ENCODE measurements at regions not wholly inside any gene's neighbourhood (a gene's known extent, or its start where the extent isn't known, plus 50 kb on each side); places are given as distances from the start of the nearest gene placed in this dataset.
A peak's percentile ranks its signal among the peaks of the same experiment; 100 is the strongest.

DNA sequence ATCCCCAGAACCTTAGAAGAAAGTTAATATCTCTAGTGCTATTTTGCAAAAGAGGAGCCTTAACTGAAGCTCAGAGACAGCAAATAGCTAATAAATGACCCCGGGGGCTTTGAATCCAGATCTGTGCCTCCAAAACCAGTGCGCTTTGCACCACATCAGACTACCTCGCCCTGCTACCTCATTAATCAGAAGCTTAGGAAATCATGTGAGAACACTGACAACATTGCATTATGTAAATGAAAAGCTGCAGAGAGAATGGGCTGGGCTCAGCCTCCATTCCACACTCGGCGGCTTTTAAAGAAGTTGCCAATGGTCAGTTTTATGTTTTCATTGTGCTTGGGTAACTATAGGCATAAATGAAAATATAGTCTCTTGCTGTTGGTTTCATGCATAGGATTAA, 54.0 kb upstream of the STMND1 start:
- Histone ChIP-seq H3K9me3 (ENCODE audit: control insufficient read depth in 2 of 2, low read length in 2 of 2) (no peaks in the 10 kb centered on the region), H3K27ac (ENCODE audit: insufficient read depth, low read length, poor library complexity, severe bottlenecking) (no peak overlapping the region), H3K4me3 (ENCODE audit: low read depth, low read length) (no peak overlapping the region), H3K27me3 (ENCODE audit: control insufficient read depth, insufficient read depth, low read length) (peaks cover 17% of the 10 kb centered on the region), H3K36me3 (ENCODE audit: control insufficient read depth, insufficient read depth, low read length) (no peaks in the 10 kb centered on the region), H3K4me1 (ENCODE audit: control insufficient read depth, insufficient read depth, low read length, poor library complexity, severe bottlenecking) (no peaks in the 10 kb centered on the region)
- no peak for ATAC-seq (ENCODE audit: low read depth in 2 of 2)
- H3K4me1 Mint-ChIP-seq = no peaks in the 10 kb centered on the region
- H3K9me3 Mint-ChIP-seq = peaks cover 0 to 7% (median 0%) of the 10 kb centered on the region in 7 donors
- no peak overlapping the region for H3K4me3 Mint-ChIP-seq
- H3K27ac Mint-ChIP-seq = no peak overlapping the region
- no peak for DNase-seq
- H3K36me3 Mint-ChIP-seq = no peaks in the 10 kb centered on the region
- H3K27me3 Mint-ChIP-seq = peaks cover 24% of the 10 kb centered on the region

DNA sequence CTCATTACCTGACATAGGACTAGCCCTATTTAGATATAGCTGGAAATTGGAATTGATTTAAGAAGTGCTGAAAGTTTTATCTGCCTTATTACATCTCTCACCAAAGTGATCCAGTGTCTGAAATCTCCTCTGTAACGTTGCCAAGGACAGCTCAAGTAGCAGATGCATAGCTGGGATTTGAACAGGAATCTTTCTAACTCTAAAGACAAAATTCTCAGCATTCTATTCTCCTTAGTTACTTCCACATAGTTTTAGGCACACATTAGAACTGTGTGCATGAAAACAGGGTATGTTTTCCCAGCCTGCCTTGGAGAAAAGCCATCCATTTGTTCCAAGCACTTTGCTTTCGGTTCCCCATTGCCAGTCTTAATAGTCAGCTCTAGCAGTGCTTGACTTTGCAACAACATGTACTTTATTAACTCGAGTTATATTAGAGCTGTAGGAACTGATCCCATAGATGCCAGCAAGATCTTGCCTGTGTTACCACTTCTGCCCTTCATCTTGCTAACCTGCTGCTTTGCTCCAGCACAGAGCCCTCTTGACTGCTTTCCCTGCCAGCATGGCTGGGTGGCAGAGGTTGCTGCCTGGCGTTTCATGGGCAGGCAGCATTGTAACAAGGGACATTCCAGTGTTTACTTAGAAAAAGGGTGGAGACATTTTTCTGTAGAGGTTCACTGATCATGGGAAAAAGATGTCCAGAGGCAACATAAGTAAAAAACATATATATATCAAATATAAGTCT, 56.1 kb upstream of the STMND1 start:
- H3K9me3 ChIP-seq (ENCODE audit: control insufficient read depth in 2 of 2, low read length in 2 of 2) = no peaks in the 10 kb centered on the region
- Mint-ChIP-seq H3K4me1 (no peaks in the 10 kb centered on the region), H3K27me3 (peaks cover 25% of the 10 kb centered on the region), H3K36me3 (no peaks in the 10 kb centered on the region), H3K27ac (no peak overlapping the region), H3K9me3 (peaks cover 0 to 6% (median 0%) of the 10 kb centered on the region in 7 donors), H3K4me3 (no peak overlapping the region)
- H3K36me3 ChIP-seq (ENCODE audit: control insufficient read depth, insufficient read depth, low read length) = no peaks in the 10 kb centered on the region
- ATAC-seq (ENCODE audit: low read depth in 2 of 2) (no peak), DNase-seq (no peak)
- H3K4me3 ChIP-seq (ENCODE audit: low read depth, low read length) = no peak overlapping the region
- no peak overlapping the region for H3K27ac ChIP-seq (ENCODE audit: insufficient read depth, low read length, poor library complexity, severe bottlenecking)
- H3K27me3 ChIP-seq (ENCODE audit: control insufficient read depth, insufficient read depth, low read length) = peaks cover 23% of the 10 kb centered on the region
- no peaks in the 10 kb centered on the region for H3K4me1 ChIP-seq (ENCODE audit: control insufficient read depth, insufficient read depth, low read length, poor library complexity, severe bottlenecking)

DNA sequence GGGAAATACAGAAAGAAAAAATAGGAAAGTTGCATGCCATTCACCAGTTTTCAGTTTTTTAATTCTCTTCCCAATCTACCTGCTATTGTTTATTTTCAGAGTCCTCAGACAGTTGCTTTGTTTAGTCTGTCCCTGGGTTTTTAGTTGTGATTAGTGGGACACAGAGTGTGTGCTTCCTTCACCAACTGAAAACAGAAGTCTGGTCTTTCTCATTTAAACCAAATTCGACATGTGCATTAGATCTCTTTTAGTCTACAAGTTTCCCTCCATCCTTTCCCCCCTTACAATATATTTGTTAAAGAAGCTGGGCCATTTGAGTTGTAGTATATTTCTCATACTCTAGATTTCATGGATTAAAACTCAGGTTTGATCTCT, 58.7 kb upstream of the STMND1 start:
- no peak for DNase-seq
- Mint-ChIP-seq H3K27me3 (peaks cover 22% of the 10 kb centered on the region), H3K4me1 (no peaks in the 10 kb centered on the region), H3K36me3 (no peaks in the 10 kb centered on the region), H3K4me3 (peak overlapping the region in 1 of 4 donors; percentile 66), H3K9me3 (peaks cover 0 to 3% (median 0%) of the 10 kb centered on the region in 7 donors), H3K27ac (no peak overlapping the region)
- ATAC-seq (ENCODE audit: low read depth in 2 of 2) = no peak
- H3K36me3 ChIP-seq (ENCODE audit: control insufficient read depth, insufficient read depth, low read length) = no peaks in the 10 kb centered on the region
- no peaks in the 10 kb centered on the region for H3K9me3 ChIP-seq (ENCODE audit: control insufficient read depth in 2 of 2, low read length in 2 of 2)
- peaks cover 23% of the 10 kb centered on the region for H3K27me3 ChIP-seq (ENCODE audit: control insufficient read depth, insufficient read depth, low read length)
- H3K4me1 ChIP-seq (ENCODE audit: control insufficient read depth, insufficient read depth, low read length, poor library complexity, severe bottlenecking) = no peaks in the 10 kb centered on the region
- H3K27ac ChIP-seq (ENCODE audit: insufficient read depth, low read length, poor library complexity, severe bottlenecking) = no peak overlapping the region
- no peak overlapping the region for H3K4me3 ChIP-seq (ENCODE audit: low read depth, low read length)

DNA sequence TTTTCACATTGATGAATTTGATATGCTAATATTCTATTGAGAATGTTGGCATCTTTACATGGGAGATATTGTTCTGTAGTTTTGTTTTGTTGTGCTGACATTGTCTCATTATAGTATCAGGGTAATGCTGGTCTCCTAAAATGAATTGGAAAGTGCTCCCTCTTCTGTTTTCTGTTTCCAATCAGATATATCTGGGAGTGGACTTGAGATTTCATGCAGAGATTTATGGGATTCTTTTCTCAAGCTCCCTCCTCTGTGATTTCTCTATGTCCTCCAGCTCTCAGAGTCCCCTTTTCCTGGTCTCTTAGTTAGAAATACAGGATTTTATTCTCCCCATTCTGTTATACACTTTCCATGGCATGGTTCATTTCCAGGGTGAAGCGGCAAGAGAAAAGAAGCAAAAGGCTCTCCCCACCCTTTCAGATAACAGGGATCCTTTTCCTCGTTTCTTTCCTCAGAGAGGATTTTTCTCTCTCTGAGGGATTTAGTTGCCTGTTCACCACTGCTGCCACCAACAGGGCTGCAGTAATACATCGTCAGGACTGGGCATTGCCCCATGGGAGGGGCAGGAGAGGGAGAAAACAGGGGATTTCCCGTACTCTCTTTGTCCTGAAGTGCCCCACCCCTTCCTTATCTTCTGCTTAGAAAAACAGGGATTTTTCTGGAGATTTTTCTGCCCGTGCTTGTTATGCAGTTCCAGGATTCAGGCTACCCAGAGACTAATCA, 59.3 kb upstream of the STMND1 start:
- Histone ChIP-seq H3K4me3 (ENCODE audit: low read depth, low read length) (no peak overlapping the region), H3K27ac (ENCODE audit: insufficient read depth, low read length, poor library complexity, severe bottlenecking) (no peak overlapping the region), H3K27me3 (ENCODE audit: control insufficient read depth, insufficient read depth, low read length) (peaks cover 23% of the 10 kb centered on the region), H3K9me3 (ENCODE audit: control insufficient read depth in 2 of 2, low read length in 2 of 2) (no peaks in the 10 kb centered on the region), H3K4me1 (ENCODE audit: control insufficient read depth, insufficient read depth, low read length, poor library complexity, severe bottlenecking) (no peaks in the 10 kb centered on the region), H3K36me3 (ENCODE audit: control insufficient read depth, insufficient read depth, low read length) (no peaks in the 10 kb centered on the region)
- no peaks in the 10 kb centered on the region for H3K4me1 Mint-ChIP-seq
- no peak overlapping the region for H3K27ac Mint-ChIP-seq
- peaks cover 22% of the 10 kb centered on the region for H3K27me3 Mint-ChIP-seq
- no peak for DNase-seq
- no peak overlapping the region for H3K4me3 Mint-ChIP-seq
- no peak for ATAC-seq (ENCODE audit: low read depth in 2 of 2)
- H3K36me3 Mint-ChIP-seq = no peaks in the 10 kb centered on the region
- H3K9me3 Mint-ChIP-seq = peaks cover 0 to 3% (median 0%) of the 10 kb centered on the region in 7 donors

DNA sequence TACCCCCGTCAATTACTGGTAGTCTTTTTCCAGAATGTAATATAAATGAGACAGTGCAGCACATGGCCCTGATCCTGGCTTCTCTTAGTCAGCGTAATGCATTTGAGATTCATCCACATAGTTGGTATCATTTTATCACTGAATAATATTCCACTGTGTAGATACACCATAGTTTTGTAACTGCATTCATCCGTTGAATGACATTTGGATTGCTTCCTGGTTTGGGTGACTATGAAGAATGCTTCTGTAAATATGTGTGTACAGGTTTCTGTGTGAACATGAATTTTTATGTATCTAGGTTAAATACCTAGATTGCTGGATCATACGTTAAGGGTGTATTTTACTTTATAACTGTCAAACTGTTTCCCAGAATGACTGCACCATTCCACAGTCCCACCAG, 62.6 kb upstream of the STMND1 start:
- H3K9me3 ChIP-seq (ENCODE audit: control insufficient read depth in 2 of 2, low read length in 2 of 2) = no peaks in the 10 kb centered on the region
- Mint-ChIP-seq H3K27ac (no peak overlapping the region), H3K4me1 (no peaks in the 10 kb centered on the region), H3K36me3 (no peaks in the 10 kb centered on the region), H3K9me3 (peaks cover 0 to 3% (median 0%) of the 10 kb centered on the region in 7 donors), H3K4me3 (no peak overlapping the region), H3K27me3 (peaks cover 12% of the 10 kb centered on the region)
- DNase-seq = no peak
- no peak overlapping the region for H3K4me3 ChIP-seq (ENCODE audit: low read depth, low read length)
- no peak overlapping the region for H3K27ac ChIP-seq (ENCODE audit: insufficient read depth, low read length, poor library complexity, severe bottlenecking)
- ATAC-seq (ENCODE audit: low read depth in 2 of 2) = no peak
- H3K27me3 ChIP-seq (ENCODE audit: control insufficient read depth, insufficient read depth, low read length) = peaks cover 14% of the 10 kb centered on the region
- no peaks in the 10 kb centered on the region for H3K36me3 ChIP-seq (ENCODE audit: control insufficient read depth, insufficient read depth, low read length)
- H3K4me1 ChIP-seq (ENCODE audit: control insufficient read depth, insufficient read depth, low read length, poor library complexity, severe bottlenecking) = no peaks in the 10 kb centered on the region

DNA sequence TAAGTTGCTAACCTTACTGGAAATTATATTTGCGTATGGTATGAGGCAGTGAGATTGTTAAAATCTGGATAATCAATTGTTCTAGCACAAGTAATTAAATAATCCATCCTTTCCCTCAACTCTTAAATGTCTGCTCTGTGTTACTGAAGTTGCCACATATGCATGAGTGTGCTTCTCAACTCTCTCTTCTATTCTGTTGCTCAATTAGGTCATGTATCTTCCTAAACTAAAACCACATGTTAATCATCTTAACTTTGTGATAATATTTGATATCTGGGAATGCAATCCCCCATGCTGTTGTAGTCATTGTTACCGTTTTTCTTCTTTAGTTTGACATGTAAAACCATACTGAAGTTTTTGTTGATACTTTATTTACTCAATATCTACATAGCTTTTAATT, 63.5 kb upstream of the STMND1 start:
- Mint-ChIP-seq H3K36me3 (no peaks in the 10 kb centered on the region), H3K9me3 (peaks cover 0 to 3% (median 0%) of the 10 kb centered on the region in 7 donors), H3K4me3 (no peak overlapping the region), H3K27me3 (peaks cover 6% of the 10 kb centered on the region), H3K4me1 (no peaks in the 10 kb centered on the region), H3K27ac (no peak overlapping the region)
- Histone ChIP-seq H3K36me3 (ENCODE audit: control insufficient read depth, insufficient read depth, low read length) (no peaks in the 10 kb centered on the region), H3K9me3 (ENCODE audit: control insufficient read depth in 2 of 2, low read length in 2 of 2) (no peaks in the 10 kb centered on the region), H3K4me3 (ENCODE audit: low read depth, low read length) (no peak overlapping the region), H3K27ac (ENCODE audit: insufficient read depth, low read length, poor library complexity, severe bottlenecking) (no peak overlapping the region), H3K27me3 (ENCODE audit: control insufficient read depth, insufficient read depth, low read length) (peaks cover 9% of the 10 kb centered on the region), H3K4me1 (ENCODE audit: control insufficient read depth, insufficient read depth, low read length, poor library complexity, severe bottlenecking) (no peaks in the 10 kb centered on the region)
- no peak for DNase-seq
- ATAC-seq (ENCODE audit: low read depth in 2 of 2) = no peak

DNA sequence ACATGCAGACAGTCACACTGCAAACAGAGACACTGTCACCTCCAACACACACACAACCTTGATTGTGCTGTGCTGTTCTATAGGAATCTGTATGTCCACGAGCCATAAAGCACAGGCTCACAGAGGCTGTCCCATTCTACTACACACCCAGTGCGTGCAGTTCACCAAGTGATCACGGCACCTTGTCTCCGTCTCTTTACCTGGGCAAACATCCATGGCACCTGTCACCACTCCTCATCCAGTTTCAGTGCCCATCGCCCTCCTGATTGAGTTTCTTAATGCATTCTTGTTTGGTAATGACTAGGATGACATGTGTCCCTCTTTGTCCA, 65.8 kb upstream of the STMND1 start:
- no peak for ATAC-seq (ENCODE audit: low read depth in 2 of 2)

More for the DNA sequence above, 65.8 kb upstream of the STMND1 start:
- H3K27me3 Mint-ChIP-seq = no peaks in the 10 kb centered on the region
- no peak overlapping the region for H3K4me3 ChIP-seq (ENCODE audit: low read depth, low read length)
- H3K36me3 Mint-ChIP-seq = no peaks in the 10 kb centered on the region
- H3K4me1 ChIP-seq (ENCODE audit: control insufficient read depth, insufficient read depth, low read length, poor library complexity, severe bottlenecking) = no peaks in the 10 kb centered on the region
- no peak for DNase-seq
- no peak overlapping the region for H3K27ac ChIP-seq (ENCODE audit: insufficient read depth, low read length, poor library complexity, severe bottlenecking)
- no peaks in the 10 kb centered on the region for H3K36me3 ChIP-seq (ENCODE audit: control insufficient read depth, insufficient read depth, low read length)
- H3K4me1 Mint-ChIP-seq = no peaks in the 10 kb centered on the region
- H3K9me3 Mint-ChIP-seq = peaks cover 0 to 3% (median 0%) of the 10 kb centered on the region in 7 donors
- no peak overlapping the region for H3K4me3 Mint-ChIP-seq
- no peaks in the 10 kb centered on the region for H3K9me3 ChIP-seq (ENCODE audit: control insufficient read depth in 2 of 2, low read length in 2 of 2)
- no peaks in the 10 kb centered on the region for H3K27me3 ChIP-seq (ENCODE audit: control insufficient read depth, insufficient read depth, low read length)
- no peak overlapping the region for H3K27ac Mint-ChIP-seq
